ENCODE measurements at regions not wholly inside any gene's neighbourhood (a gene's known extent, or its start where the extent isn't known, plus 50 kb on each side); places are given as distances from the start of the nearest gene placed in this dataset.

GRCh38 chr2:133972786-133973185, 281.1 kb upstream of the MGAT5 start:
- H3K36me3 ChIP-seq (ENCODE audit: control insufficient read depth, insufficient read depth, low read length), result no peaks in the 10 kb centered on the region
- TF ChIP-seq, protein P1, sequence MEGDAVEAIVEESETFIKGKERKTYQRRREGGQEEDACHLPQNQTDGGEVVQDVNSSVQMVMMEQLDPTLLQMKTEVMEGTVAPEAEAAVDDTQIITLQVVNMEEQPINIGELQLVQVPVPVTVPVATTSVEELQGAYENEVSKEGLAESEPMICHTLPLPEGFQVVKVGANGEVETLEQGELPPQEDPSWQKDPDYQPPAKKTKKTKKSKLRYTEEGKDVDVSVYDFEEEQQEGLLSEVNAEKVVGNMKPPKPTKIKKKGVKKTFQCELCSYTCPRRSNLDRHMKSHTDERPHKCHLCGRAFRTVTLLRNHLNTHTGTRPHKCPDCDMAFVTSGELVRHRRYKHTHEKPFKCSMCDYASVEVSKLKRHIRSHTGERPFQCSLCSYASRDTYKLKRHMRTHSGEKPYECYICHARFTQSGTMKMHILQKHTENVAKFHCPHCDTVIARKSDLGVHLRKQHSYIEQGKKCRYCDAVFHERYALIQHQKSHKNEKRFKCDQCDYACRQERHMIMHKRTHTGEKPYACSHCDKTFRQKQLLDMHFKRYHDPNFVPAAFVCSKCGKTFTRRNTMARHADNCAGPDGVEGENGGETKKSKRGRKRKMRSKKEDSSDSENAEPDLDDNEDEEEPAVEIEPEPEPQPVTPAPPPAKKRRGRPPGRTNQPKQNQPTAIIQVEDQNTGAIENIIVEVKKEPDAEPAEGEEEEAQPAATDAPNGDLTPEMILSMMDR (IDR thresholded peaks at IDR 0.05; ENCODE audit: insufficient read depth, low read length, poor library complexity, severe bottlenecking), result no peak
- H3K27me3 ChIP-seq (replicated peaks; ENCODE audit: control insufficient read depth, insufficient read depth, low read length), result peaks cover 1% of the 10 kb centered on the region; the same call in 1 of the 2 replicates
- DNase-seq (ENCODE audit: extremely low read depth, insufficient read length), result no peak
- no peak overlapping the region for H3K4me3 ChIP-seq (replicated peaks; ENCODE audit: low read depth, low read length)

DNA sequence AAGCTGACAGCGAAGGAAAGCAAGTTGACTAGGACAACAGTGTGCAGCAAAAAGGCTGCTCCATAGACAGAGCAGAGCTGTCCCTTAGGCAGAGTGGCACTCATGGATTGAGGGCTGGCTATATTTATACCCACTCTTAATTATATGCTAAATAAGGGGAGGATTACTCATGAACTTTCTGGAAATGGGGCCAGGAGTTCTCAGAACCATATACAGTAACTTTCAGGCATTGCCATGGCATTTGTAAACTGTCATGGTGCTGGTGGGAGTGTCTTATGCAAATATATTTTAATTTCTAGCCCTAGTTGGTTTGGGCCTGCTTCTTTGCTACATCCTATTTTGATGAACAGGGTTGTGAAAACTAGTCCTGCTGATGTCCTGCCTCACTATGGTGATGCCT, 279.5 kb upstream of the MGAT5 start:
- Histone ChIP-seq H3K36me3 (ENCODE audit: control insufficient read depth, insufficient read depth, low read length) (no peaks in the 10 kb centered on the region), H3K4me3 (replicated peaks; ENCODE audit: low read depth, low read length) (no peak overlapping the region), H3K27me3 (replicated peaks; ENCODE audit: control insufficient read depth, insufficient read depth, low read length) (peaks cover 1% of the 10 kb centered on the region; the same call in 1 of the 2 replicates)
- TF ChIP-seq, protein P1 (IDR thresholded peaks at IDR 0.05; ENCODE audit: insufficient read depth, low read length, poor library complexity, severe bottlenecking), result no peak
- no peak for DNase-seq (ENCODE audit: extremely low read depth, insufficient read length)

DNA sequence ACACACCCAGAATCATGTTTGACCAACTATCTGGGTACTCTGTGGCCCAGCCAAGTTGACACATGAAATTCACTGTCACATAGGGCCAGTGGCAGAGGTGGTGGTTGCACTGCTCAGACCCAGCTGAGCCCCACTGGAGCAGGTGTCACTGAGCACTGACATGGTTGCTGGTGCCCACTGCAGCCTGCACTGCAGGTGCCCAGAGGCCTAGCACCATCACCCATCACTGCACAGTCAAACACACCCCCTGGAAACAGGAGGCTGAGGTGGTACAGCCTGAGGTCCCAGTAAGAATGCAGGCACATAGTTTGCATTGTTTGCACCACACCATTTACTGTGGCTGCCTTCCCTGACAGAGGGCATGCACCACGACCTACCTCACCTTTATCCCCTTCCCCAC, 278.7 kb upstream of the MGAT5 start:
- peaks cover 1% of the 10 kb centered on the region; the same call in 1 of the 2 replicates for H3K27me3 ChIP-seq (replicated peaks; ENCODE audit: control insufficient read depth, insufficient read depth, low read length)
- TF ChIP-seq, protein P1 (IDR thresholded peaks at IDR 0.05; ENCODE audit: insufficient read depth, low read length, poor library complexity, severe bottlenecking), result no peak
- H3K4me3 ChIP-seq (replicated peaks; ENCODE audit: low read depth, low read length), result no peak overlapping the region
- no peaks in the 10 kb centered on the region for H3K36me3 ChIP-seq (ENCODE audit: control insufficient read depth, insufficient read depth, low read length)
- no peak for DNase-seq (ENCODE audit: extremely low read depth, insufficient read length)

DNA sequence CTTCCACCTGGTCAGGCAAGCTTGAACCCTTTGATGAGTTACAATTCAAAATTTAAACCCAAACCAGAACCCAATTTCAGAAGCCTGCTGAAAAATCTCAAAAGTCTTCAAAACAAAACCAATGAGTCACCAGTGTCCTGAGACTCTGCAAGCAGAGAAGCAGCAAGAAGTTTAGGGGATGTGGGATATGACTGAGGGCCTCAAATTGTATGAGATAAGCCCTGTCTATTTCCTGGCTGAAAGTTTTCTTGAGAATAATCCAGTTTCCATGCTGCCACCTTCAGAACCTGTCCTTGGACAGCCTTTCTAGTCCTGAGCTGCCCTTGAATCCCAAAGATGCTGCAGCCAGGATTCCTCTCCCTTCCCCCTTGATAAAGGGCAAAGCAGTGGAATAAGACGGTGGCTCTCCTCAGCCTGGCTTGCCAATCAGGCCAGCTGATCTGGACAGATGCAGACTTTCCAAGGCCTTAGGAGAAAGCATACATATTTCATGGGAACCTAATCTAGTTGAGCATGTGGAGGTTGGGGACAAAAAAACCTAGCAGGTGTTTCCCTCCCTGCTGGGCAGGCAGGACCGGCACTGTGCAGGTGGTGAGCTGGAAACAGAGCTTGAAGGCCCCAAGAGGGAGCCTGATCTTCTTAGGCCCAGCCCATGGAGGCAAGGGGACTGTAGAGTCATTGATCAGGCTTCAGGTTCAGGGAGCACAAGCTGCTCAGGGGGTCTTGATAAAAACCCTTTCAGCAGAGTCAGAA, 278.0 kb upstream of the MGAT5 start:
- no peaks in the 10 kb centered on the region for H3K36me3 ChIP-seq (ENCODE audit: control insufficient read depth, insufficient read depth, low read length)
- H3K27me3 ChIP-seq (replicated peaks; ENCODE audit: control insufficient read depth, insufficient read depth, low read length), result peaks cover 1% of the 10 kb centered on the region; the same call in 1 of the 2 replicates
- DNase-seq (ENCODE audit: extremely low read depth, insufficient read length), result no peak
- TF ChIP-seq, protein P1 (IDR thresholded peaks at IDR 0.05; ENCODE audit: insufficient read depth, low read length, poor library complexity, severe bottlenecking), result no peak
- H3K4me3 ChIP-seq (replicated peaks; ENCODE audit: low read depth, low read length), result no peak overlapping the region

DNA sequence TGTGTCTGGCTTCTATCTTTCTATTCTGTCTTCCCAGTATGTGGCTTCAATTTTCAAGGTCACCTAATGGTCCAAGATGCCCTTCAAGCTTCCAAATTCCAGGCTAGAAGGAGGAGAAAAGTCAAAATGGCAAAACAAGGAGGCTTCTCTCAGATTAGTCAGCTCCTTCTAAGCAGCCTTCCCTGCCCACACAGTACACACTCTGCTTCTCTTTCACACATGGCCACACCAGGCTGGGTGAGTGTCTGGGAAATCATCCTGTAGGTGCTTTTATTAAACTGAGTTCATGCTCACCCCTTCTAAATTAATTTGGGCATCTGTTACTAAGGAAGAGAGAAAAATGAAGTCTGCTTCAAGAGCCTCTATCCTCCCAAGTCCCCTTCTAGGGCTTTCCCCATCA, 277.2 kb upstream of the MGAT5 start:
- H3K36me3 ChIP-seq (ENCODE audit: control insufficient read depth, insufficient read depth, low read length), result no peaks in the 10 kb centered on the region
- H3K27me3 ChIP-seq (replicated peaks; ENCODE audit: control insufficient read depth, insufficient read depth, low read length), result no peaks in the 10 kb centered on the region
- TF ChIP-seq, protein P1 (IDR thresholded peaks at IDR 0.05; ENCODE audit: insufficient read depth, low read length, poor library complexity, severe bottlenecking), result no peak
- no peak for DNase-seq (ENCODE audit: extremely low read depth, insufficient read length)
- no peak overlapping the region for H3K4me3 ChIP-seq (replicated peaks; ENCODE audit: low read depth, low read length)
